DND-41 (cell line): ENCODE measurements at regions not wholly inside any gene's neighbourhood (a gene's known extent, or its start where the extent isn't known, plus 50 kb on each side); places are given as distances from the start of the nearest gene placed in this dataset.

Source experiments
- CTCF ChIP-seq: IDR thresholded peaks from 2 replicates; pipeline ENCODE4 v1.5.1; 2012; ENCODE audit warnings: borderline replicate concordance, low read length, moderate library complexity, mild to moderate bottlenecking; ENCODE audit not compliant: poor library complexity, severe bottlenecking; ENCODE audit errors: extremely low read depth
- EZH2 ChIP-seq: IDR thresholded peaks from 3 replicates; pipeline ENCODE4 v1.6.1; 2012; ENCODE audit warnings: borderline replicate concordance, low read depth, mild to moderate bottlenecking, moderate library complexity, low read length, inconsistent platforms; ENCODE audit not compliant: severe bottlenecking

- TF ChIP-seq EZH2 (no peak), CTCF (no peak)
Measured at GRCh38 chr3:166714206-166714605, 665.9 kb downstream of the ZBBX start.
